ENCODE measurements at regions not wholly inside any gene's neighbourhood (a gene's known extent, or its start where the extent isn't known, plus 50 kb on each side); places are given as distances from the start of the nearest gene placed in this dataset.

DNA sequence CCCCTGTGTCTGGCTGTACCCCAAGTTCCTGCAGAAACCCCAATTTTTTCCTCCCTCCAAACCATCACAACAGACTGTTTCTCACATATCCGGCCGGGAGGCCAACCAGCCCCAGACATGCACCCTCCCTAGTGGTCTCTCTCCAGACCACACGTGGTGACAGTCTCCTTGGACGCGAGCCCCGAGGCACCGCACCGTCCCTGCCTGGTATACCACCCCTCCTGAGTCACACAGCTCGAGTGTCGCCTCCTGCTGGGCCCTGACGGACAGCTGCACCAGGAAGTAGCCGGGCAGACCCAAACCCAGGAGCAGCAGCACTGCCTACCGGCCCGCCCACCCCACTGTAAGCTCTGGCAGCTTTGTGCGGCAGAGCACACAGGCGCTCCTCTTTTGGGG lies 97.4 kb downstream of the RFLNA start:
- Histone ChIP-seq H3K36me3 (ENCODE audit: low read depth, missing control alignments) (no peaks in the 10 kb centered on the region), H3K4me1 (peaks cover 84% of the 10 kb centered on the region), H3K27ac (peak overlapping the region; percentile 61 to 75), H3K4me3 (no peak overlapping the region), H3K27me3 (no peaks in the 10 kb centered on the region), H3K9me3 (no peaks in the 10 kb centered on the region)
- no peak for DNase-seq
- intact Hi-C loops (cut with DNase I; ENCODE audit: low total_unique reads), result no loop called here
- WGBS, 2 donors, result 37 to 49% methylated on average over 9 to 16 of the region's 16 CpGs
- TF ChIP-seq, protein P1, sequence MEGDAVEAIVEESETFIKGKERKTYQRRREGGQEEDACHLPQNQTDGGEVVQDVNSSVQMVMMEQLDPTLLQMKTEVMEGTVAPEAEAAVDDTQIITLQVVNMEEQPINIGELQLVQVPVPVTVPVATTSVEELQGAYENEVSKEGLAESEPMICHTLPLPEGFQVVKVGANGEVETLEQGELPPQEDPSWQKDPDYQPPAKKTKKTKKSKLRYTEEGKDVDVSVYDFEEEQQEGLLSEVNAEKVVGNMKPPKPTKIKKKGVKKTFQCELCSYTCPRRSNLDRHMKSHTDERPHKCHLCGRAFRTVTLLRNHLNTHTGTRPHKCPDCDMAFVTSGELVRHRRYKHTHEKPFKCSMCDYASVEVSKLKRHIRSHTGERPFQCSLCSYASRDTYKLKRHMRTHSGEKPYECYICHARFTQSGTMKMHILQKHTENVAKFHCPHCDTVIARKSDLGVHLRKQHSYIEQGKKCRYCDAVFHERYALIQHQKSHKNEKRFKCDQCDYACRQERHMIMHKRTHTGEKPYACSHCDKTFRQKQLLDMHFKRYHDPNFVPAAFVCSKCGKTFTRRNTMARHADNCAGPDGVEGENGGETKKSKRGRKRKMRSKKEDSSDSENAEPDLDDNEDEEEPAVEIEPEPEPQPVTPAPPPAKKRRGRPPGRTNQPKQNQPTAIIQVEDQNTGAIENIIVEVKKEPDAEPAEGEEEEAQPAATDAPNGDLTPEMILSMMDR (IDR thresholded peaks at IDR 0.05), result peak in 2 of 3 experiments; percentile 19 to 35
- TF ChIP-seq POLR2A (IDR thresholded peaks at IDR 0.05), result no peak

DNA sequence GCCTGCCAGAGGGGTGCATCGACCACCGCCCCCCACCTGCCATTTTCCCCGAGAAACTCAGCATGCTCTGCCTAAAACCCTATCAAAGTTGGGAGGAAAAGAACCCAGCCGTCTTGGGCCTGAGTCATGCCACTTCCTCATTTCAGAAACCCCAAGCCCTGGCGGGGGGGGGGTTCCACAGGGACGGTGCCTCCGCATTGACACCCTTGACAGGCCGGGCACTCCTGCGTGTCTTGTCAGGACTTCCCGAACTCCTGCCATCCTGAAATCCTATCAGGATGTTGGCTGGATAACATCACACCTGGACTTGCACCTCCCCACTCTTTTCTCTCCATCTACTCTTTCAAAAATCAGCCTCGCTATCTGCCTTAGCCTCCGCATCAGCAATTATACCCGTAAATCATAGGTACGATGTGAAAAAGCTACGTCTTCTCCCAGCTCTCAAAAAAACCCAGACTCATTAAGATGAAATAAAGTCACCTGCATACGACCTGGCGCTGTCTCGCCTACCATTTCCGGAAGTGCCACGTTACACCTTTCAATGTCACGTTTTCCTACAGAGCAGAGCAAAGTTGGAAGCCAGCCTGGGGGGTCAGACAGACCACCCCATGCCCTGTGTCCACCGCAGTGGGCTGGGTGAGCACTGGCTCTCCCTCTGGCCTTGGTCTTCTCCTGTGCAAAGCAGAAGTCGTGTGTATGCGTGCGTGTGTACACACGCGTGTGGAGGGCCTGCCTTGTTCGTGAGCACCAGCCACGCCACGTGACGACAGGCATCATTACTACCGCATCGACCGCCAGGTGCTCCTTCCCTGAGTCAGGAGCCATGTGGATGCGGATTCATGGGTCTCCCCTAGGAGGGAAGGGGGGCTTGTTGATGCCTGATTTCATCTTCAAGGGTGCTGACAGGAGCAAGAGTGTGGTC lies 96.7 kb downstream of the RFLNA start:
- DNase-seq, result no peak
- no peak for TF ChIP-seq POLR2A (IDR thresholded peaks at IDR 0.05)
- TF ChIP-seq, protein P1 (IDR thresholded peaks at IDR 0.05), result no peak

DNA sequence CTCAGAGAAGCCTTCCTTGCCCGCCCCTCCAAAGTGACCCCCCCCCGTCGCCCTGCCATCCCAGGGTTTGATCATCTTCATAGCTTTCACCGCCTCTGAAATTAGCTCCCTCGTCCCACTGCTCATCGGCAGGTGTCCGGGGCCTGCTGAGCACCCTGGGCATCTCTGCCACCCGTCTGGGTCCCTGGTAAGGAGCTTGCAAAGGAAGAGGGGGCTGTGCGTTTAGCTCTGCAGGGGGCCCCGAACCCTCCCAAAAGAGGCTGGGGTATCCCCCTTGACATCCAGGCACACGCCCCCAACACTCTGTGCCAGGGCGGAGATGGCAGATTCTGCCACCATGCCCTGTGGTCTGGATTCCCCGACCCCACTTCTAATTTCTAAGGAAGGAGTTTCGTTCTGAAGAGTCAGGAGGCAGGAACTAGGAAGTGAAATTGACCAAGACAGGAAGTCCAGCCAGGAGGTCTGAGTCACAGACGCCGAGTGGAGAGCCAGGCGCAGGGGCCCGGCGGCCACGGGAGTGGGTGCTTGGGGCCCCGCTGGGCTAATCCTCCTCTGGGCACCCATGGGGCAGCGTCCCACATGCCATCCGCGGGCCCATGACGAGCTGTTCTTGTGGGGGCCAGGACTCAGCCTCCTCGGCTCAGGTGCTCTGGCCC lies 95.7 kb downstream of the RFLNA start:
- Histone ChIP-seq H3K27ac (peak overlapping the region; percentile 80 to 82), H3K9me3 (no peaks in the 10 kb centered on the region), H3K4me1 (peaks cover 86% of the 10 kb centered on the region), H3K4me3 (no peak overlapping the region), H3K27me3 (no peaks in the 10 kb centered on the region), H3K36me3 (ENCODE audit: low read depth, missing control alignments) (no peaks in the 10 kb centered on the region)
- no peak for TF ChIP-seq POLR2A (IDR thresholded peaks at IDR 0.05)
- TF ChIP-seq, protein P1 (IDR thresholded peaks at IDR 0.05), result no peak
- DNase-seq, result no peak
- intact Hi-C loops (cut with DNase I; ENCODE audit: low total_unique reads), result no loop called here
- WGBS, 2 donors, result 64 to 89% methylated on average over 21 to 26 of the region's 26 CpGs

More for the DNA sequence above, 96.7 kb downstream of the RFLNA start:
- H3K36me3 ChIP-seq (ENCODE audit: low read depth, missing control alignments), result no peaks in the 10 kb centered on the region
- intact Hi-C loops (cut with DNase I; ENCODE audit: low total_unique reads), result no loop called here
- WGBS, 2 donors, result 74 to 75% methylated on average over 30 to 35 of the region's 35 CpGs
- no peak overlapping the region for H3K4me3 ChIP-seq
- H3K27me3 ChIP-seq, result no peaks in the 10 kb centered on the region
- H3K9me3 ChIP-seq, result no peaks in the 10 kb centered on the region
- peaks cover 84% of the 10 kb centered on the region for H3K4me1 ChIP-seq
- peak overlapping the region; percentile 61 to 80 for H3K27ac ChIP-seq

DNA sequence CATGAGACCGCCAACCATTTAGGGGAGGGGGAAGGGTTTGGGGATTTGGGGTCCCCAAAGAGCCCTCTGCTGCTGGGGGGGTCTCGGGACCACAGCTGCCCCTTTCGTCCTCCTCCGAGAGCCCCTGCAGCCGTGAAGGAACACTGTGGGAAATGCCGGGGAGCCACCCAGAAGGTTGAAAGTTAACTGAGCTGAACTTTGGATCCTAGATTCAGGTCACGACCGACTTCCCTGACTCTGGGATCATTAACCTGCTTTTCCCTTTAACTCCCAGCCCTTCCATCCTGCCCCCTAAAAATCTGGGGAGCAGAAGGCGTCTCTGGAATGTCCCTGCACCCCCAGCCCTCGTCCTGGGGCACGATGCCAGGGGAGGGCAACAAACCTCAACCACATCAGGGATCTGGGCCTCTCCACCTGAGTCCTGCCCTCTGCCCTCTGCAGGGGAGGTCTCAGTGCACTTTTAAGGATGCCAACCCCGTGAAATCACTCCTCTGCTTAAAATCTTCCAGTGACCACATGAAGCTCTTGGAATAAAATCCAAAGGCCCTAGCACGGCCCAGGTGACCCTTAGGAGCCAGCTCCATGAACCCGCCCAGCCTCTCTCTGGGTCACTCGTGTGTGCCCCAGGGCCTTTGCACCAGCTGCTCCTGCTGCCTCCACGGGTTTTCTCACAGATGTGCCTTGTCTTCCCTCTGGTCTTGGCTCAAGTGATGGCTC lies 95.0 kb downstream of the RFLNA start:
- intact Hi-C loops (cut with DNase I; ENCODE audit: low total_unique reads), result loop anchor here (10.0 kb wide), 1 partner anchor 175 kb away; the partner anchor contains the start of gene NCOR2
- Histone ChIP-seq H3K36me3 (ENCODE audit: low read depth, missing control alignments) (no peaks in the 10 kb centered on the region), H3K27me3 (no peaks in the 10 kb centered on the region), H3K4me3 (no peak overlapping the region), H3K27ac (peak overlapping the region; percentile 80 to 82), H3K4me1 (peaks cover 80% of the 10 kb centered on the region), H3K9me3 (no peaks in the 10 kb centered on the region)
- TF ChIP-seq, protein P1 (IDR thresholded peaks at IDR 0.05), result no peak
- TF ChIP-seq POLR2A (IDR thresholded peaks at IDR 0.05), result no peak
- DNase-seq, result no peak
- 48 to 53% methylated on average over 15 to 16 of the region's 16 CpGs for WGBS, 2 donors
